Pancreas (tissue), 10 donors: ENCODE measurements at regions not wholly inside any gene's neighbourhood (a gene's known extent, or its start where the extent isn't known, plus 50 kb on each side); places are given as distances from the start of the nearest gene placed in this dataset.

Experiments
- ATAC-seq, 4 donors: fragments of 200-7000 bp; cut with Tn5 transposase; one replicate each; pipeline versions ENCODE4 v1.8.0 to v1.9.1; 2020; ENCODE audit warnings: mild to moderate bottlenecking in 4 of 4, moderate library complexity in 4 of 4
- DNase-seq, 6 donors: peaks; one replicate each; pipeline ENCODE4 v3.0.0-alpha.2; 2020
- FAIRE-seq: peaks from 2 replicates; lab custom pipeline; 2012; peaks lifted over from hg19 to GRCh38; lab: Jason Lieb, UNC
- H3K27ac ChIP-seq, 4 donors: fragments of 200-600 bp; sonication (generic); 1 replicate in 3 of 4; 2 replicates in 1 of 4; pipeline versions ENCODE4 v1.5.0 to v1.8.0; 2020
- H3K27me3 ChIP-seq, 4 donors: fragments of 200-600 bp; one replicate each; pipeline ENCODE4 v1.8.0; 2021
- H3K36me3 ChIP-seq, 3 donors: fragments of 200-600 bp; sonication (generic) in 1 of 3; one replicate each; pipeline versions ENCODE4 v1.5.0 to v1.8.0; 2020 to 2021
- H3K4me1 ChIP-seq, 3 donors: fragments of 200-600 bp; one replicate each; pipeline ENCODE4 v1.8.0; 2021
- H3K4me3 ChIP-seq, 4 donors: fragments of 200-600 bp; sonication (generic) in 2 of 4; one replicate each; pipeline versions ENCODE4 v1.5.0 to v1.8.0; 2020 to 2021
- H3K9me3 ChIP-seq, 4 donors: fragments of 200-600 bp; one replicate each; pipeline ENCODE4 v1.8.0; 2021
- CTCF ChIP-seq, 4 donors: fragments of 200-600 bp; sonication (generic) in 3 of 4; IDR thresholded peaks; one replicate each; pipeline versions ENCODE4 v1.5.0 to v1.8.0; 2021; ENCODE audit warnings: antibody characterized with exemption in 4 of 4
- WGBS, 2 donors: extraction: QIAGEN DNeasy Blood & Tissue Kit; methylation state at CpG; one replicate each; pipeline ENCODE4 v1.1.7; 2013; 5-methylcytosine and 5-hydroxymethylcytosine counted together
- intact Hi-C, 3 donors: fragments of 100-400 bp; cut with DNase I; formaldehyde crosslinking; loops; one replicate each; pipeline versions ENCODE4 v1.11.1 to v1.14.2; 2022
- donor health status: healthy with polysubstance abuse.
- donor health status: DM: no; HTN: no; CAD: no; lungs with moderate emphysema.
- donor health status: DM: no; HTN: no; CAD: no.
- donor health status: control.
- donor health status: control.
- donor health status: Bipolar disorder and iron deficiency.
- donor health status: DM: yes; HTN: yes; CAD: no.
- donor health status: DM: no; HTN: no; CAD: no.
- donor health status: DM: no; HTN: no; CAD: no.
- donor health status: DM: yes; HTN: yes; CAD: no.

- H3K36me3 ChIP-seq = no peaks in the 10 kb centered on the region
- TF ChIP-seq CTCF (IDR thresholded peaks at IDR 0.05) = no peak
- H3K4me1 ChIP-seq = peaks cover 0 to 2% (median 0%) of the 10 kb centered on the region in 3 donors
- H3K4me3 ChIP-seq = no peak overlapping the region
- intact Hi-C loops = no loop called here
- no peak overlapping the region for H3K27ac ChIP-seq
- no peaks in the 10 kb centered on the region for H3K27me3 ChIP-seq
- 89 to 96% methylated on average over 3 of the region's 3 CpGs for WGBS, 2 donors
- no peak for FAIRE-seq
- DNase-seq = no peak
- no peaks in the 10 kb centered on the region for H3K9me3 ChIP-seq
- no peak for ATAC-seq
These were observed 174.9 kb downstream of the VAPA start for GRCh38 chr18:10088734-10089133.

GRCh38 chr18:10089881-10090280 lies 176.1 kb downstream of the VAPA start:
- no peaks in the 10 kb centered on the region for H3K27me3 ChIP-seq
- 81 to 89% methylated on average over 4 of the region's 4 CpGs for WGBS, 2 donors
- H3K27ac ChIP-seq = no peak overlapping the region
- no peak for DNase-seq
- intact Hi-C loops = no loop called here
- no peak overlapping the region for H3K4me3 ChIP-seq
- H3K9me3 ChIP-seq = no peaks in the 10 kb centered on the region
- no peaks in the 10 kb centered on the region for H3K36me3 ChIP-seq
- no peak for TF ChIP-seq CTCF (IDR thresholded peaks at IDR 0.05)
- FAIRE-seq = no peak
- ATAC-seq = no peak
- peaks cover 0 to 2% (median 0%) of the 10 kb centered on the region in 3 donors for H3K4me1 ChIP-seq

- no peak for ATAC-seq
- no peaks in the 10 kb centered on the region for H3K9me3 ChIP-seq
- intact Hi-C loops = no loop called here
- no peaks in the 10 kb centered on the region for H3K27me3 ChIP-seq
- TF ChIP-seq CTCF (IDR thresholded peaks at IDR 0.05) = no peak
- no peak for FAIRE-seq
- DNase-seq = no peak
- H3K4me3 ChIP-seq = no peak overlapping the region
- no peaks in the 10 kb centered on the region for H3K36me3 ChIP-seq
- 80 to 86% methylated on average over 4 of the region's 4 CpGs for WGBS, 2 donors
- no peak overlapping the region for H3K27ac ChIP-seq
- peaks cover 0 to 2% (median 0%) of the 10 kb centered on the region in 3 donors for H3K4me1 ChIP-seq
These were observed 176.9 kb downstream of the VAPA start for GRCh38 chr18:10090668-10091067.

GRCh38 chr18:10093445-10093844 lies 179.6 kb downstream of the VAPA start:
- Histone ChIP-seq H3K9me3 (no peaks in the 10 kb centered on the region), H3K36me3 (no peaks in the 10 kb centered on the region), H3K4me1 (no peaks in the 10 kb centered on the region), H3K27ac (no peak overlapping the region), H3K27me3 (no peaks in the 10 kb centered on the region), H3K4me3 (no peak overlapping the region)
- intact Hi-C loops = no loop called here
- FAIRE-seq = no peak
- 92 to 95% methylated on average over 10 of the region's 10 CpGs for WGBS, 2 donors
- no peak for DNase-seq
- no peak for ATAC-seq
- TF ChIP-seq CTCF (IDR thresholded peaks at IDR 0.05) = no peak

GRCh38 chr18:10094154-10094553 lies 180.3 kb downstream of the VAPA start:
- H3K4me1 ChIP-seq = no peaks in the 10 kb centered on the region
- no peak for DNase-seq
- WGBS, 2 donors = 51 to 67% methylated on average over 1 of the region's 1 CpG
- no peak for ATAC-seq
- H3K4me3 ChIP-seq = no peak overlapping the region
- TF ChIP-seq CTCF (IDR thresholded peaks at IDR 0.05) = no peak
- H3K27ac ChIP-seq = no peak overlapping the region
- no peaks in the 10 kb centered on the region for H3K9me3 ChIP-seq
- H3K27me3 ChIP-seq = no peaks in the 10 kb centered on the region
- intact Hi-C loops = no loop called here
- no peak for FAIRE-seq
- no peaks in the 10 kb centered on the region for H3K36me3 ChIP-seq
